Effector memory CD8-positive, alpha-beta T cell (primary cell): ENCODE measurements at regions not wholly inside any gene's neighbourhood (a gene's known extent, or its start where the extent isn't known, plus 50 kb on each side); places are given as distances from the start of the nearest gene placed in this dataset.

Experiments used
- ATAC-seq: fragments of 150-1000 bp; cut with Tn5 transposase; replicated peaks from 2 replicates; pipeline ENCODE4 v1.10.0; 2021; ENCODE audit warnings: mild to moderate bottlenecking, moderate library complexity
- DNase-seq, 3 experiments: peaks; one replicate each; pipeline ENCODE4 v3.0.0; 2021
- H3K27ac Mint-ChIP-seq, 2 donors: one replicate each; pipeline ENCODE4 v1.8.0; 2022; ENCODE audit warnings: mild to moderate bottlenecking in 2 of 2, mixed read lengths in 2 of 2, moderate library complexity in 2 of 2
- H3K27me3 Mint-ChIP-seq, 2 donors: one replicate each; pipeline ENCODE4 v1.8.0; 2022; ENCODE audit warnings: mixed read lengths in 2 of 2
- H3K36me3 Mint-ChIP-seq: one replicate; pipeline ENCODE4 v1.8.0; 2022; ENCODE audit warnings: mild to moderate bottlenecking, moderate library complexity, mixed read lengths; ENCODE audit not compliant: insufficient read depth
- H3K4me1 Mint-ChIP-seq, 2 donors: one replicate each; pipeline ENCODE4 v1.8.0; 2022; ENCODE audit warnings: low read depth in 2 of 2, mixed read lengths in 2 of 2
- H3K4me3 Mint-ChIP-seq, 2 donors: one replicate each; pipeline ENCODE4 v1.8.0; 2022; ENCODE audit warnings: mild to moderate bottlenecking in 2 of 2, mixed read lengths in 2 of 2, moderate library complexity in 2 of 2
- H3K9me3 Mint-ChIP-seq, 2 donors: one replicate each; pipeline ENCODE4 v1.8.0; 2022; ENCODE audit warnings: mixed read lengths in 2 of 2

GRCh38 chr20:61049684-61050083 is 202.4 kb upstream of the CDH4 start:
- ATAC-seq (no peak), DNase-seq (no peak)
- Mint-ChIP-seq H3K27ac (no peak overlapping the region), H3K9me3 (peaks cover 0 to 3% of the 10 kb centered on the region in 2 donors), H3K4me1 (no peaks in the 10 kb centered on the region), H3K36me3 (no peaks in the 10 kb centered on the region), H3K4me3 (no peak overlapping the region), H3K27me3 (peaks cover 0 to 25% of the 10 kb centered on the region in 2 donors)

GRCh38 chr20:61050336-61050890 is 201.6 kb upstream of the CDH4 start:
- Mint-ChIP-seq H3K4me3 (no peak overlapping the region), H3K36me3 (no peaks in the 10 kb centered on the region), H3K4me1 (no peaks in the 10 kb centered on the region), H3K9me3 (peaks cover 0 to 3% of the 10 kb centered on the region in 2 donors), H3K27me3 (peaks cover 0 to 25% of the 10 kb centered on the region in 2 donors), H3K27ac (no peak overlapping the region)
- DNase-seq, result no peak
- ATAC-seq, result no peak

GRCh38 chr20:61052195-61052750 is 199.8 kb upstream of the CDH4 start:
- Mint-ChIP-seq H3K4me1 (no peaks in the 10 kb centered on the region), H3K27me3 (peaks cover 0 to 16% of the 10 kb centered on the region in 2 donors), H3K36me3 (no peaks in the 10 kb centered on the region), H3K9me3 (peaks cover 0 to 3% of the 10 kb centered on the region in 2 donors), H3K27ac (no peak overlapping the region), H3K4me3 (no peak overlapping the region)
- no peak for ATAC-seq
- no peak for DNase-seq

- DNase-seq (no peak), ATAC-seq (no peak)
- Mint-ChIP-seq H3K9me3 (peaks cover 0 to 3% of the 10 kb centered on the region in 2 donors), H3K4me3 (no peak overlapping the region), H3K27ac (no peak overlapping the region), H3K27me3 (peaks cover 0 to 16% of the 10 kb centered on the region in 2 donors), H3K36me3 (no peaks in the 10 kb centered on the region), H3K4me1 (no peaks in the 10 kb centered on the region)
Measured at GRCh38 chr20:61052776-61053442, 199.2 kb upstream of the CDH4 start.

- Mint-ChIP-seq H3K27me3 (peaks cover 0 to 16% of the 10 kb centered on the region in 2 donors), H3K27ac (no peak overlapping the region), H3K4me1 (no peaks in the 10 kb centered on the region), H3K4me3 (no peak overlapping the region), H3K9me3 (peaks cover 0 to 3% of the 10 kb centered on the region in 2 donors), H3K36me3 (no peaks in the 10 kb centered on the region)
- DNase-seq (no peak), ATAC-seq (no peak)
Measured at GRCh38 chr20:61053487-61053886, 198.6 kb upstream of the CDH4 start.

- no peak overlapping the region for H3K4me3 Mint-ChIP-seq
- ATAC-seq, result no peak
- H3K9me3 Mint-ChIP-seq, result peaks cover 0 to 3% of the 10 kb centered on the region in 2 donors
- no peak overlapping the region for H3K27ac Mint-ChIP-seq
- no peaks in the 10 kb centered on the region for H3K36me3 Mint-ChIP-seq
- no peaks in the 10 kb centered on the region for H3K4me1 Mint-ChIP-seq
- peaks cover 0 to 16% of the 10 kb centered on the region in 2 donors for H3K27me3 Mint-ChIP-seq
- no peak for DNase-seq
Measured at GRCh38 chr20:61053889-61054288, 198.2 kb upstream of the CDH4 start.

- H3K4me3 Mint-ChIP-seq, result no peak overlapping the region
- no peaks in the 10 kb centered on the region for H3K36me3 Mint-ChIP-seq
- DNase-seq (no peak), ATAC-seq (no peak)
- H3K4me1 Mint-ChIP-seq, result no peaks in the 10 kb centered on the region
- H3K27ac Mint-ChIP-seq, result no peak overlapping the region
- H3K27me3 Mint-ChIP-seq, result peaks cover 0 to 16% of the 10 kb centered on the region in 2 donors
- H3K9me3 Mint-ChIP-seq, result peaks cover 0 to 3% of the 10 kb centered on the region in 2 donors
Measured at GRCh38 chr20:61054411-61054810, 197.7 kb upstream of the CDH4 start.

- no peak for DNase-seq
- Mint-ChIP-seq H3K4me3 (no peak overlapping the region), H3K4me1 (no peaks in the 10 kb centered on the region), H3K27me3 (peaks cover 0 to 16% of the 10 kb centered on the region in 2 donors), H3K36me3 (no peaks in the 10 kb centered on the region), H3K27ac (no peak overlapping the region), H3K9me3 (peaks cover 0 to 1% of the 10 kb centered on the region in 2 donors)
- ATAC-seq, result no peak
Measured at GRCh38 chr20:61055180-61056010, 196.7 kb upstream of the CDH4 start.

GRCh38 chr20:61056116-61056515 is 195.9 kb upstream of the CDH4 start:
- no peak for DNase-seq
- Mint-ChIP-seq H3K36me3 (no peaks in the 10 kb centered on the region), H3K9me3 (peaks cover 0 to 1% of the 10 kb centered on the region in 2 donors), H3K4me1 (no peaks in the 10 kb centered on the region), H3K4me3 (no peak overlapping the region), H3K27me3 (peaks cover 0 to 16% of the 10 kb centered on the region in 2 donors), H3K27ac (no peak overlapping the region)
- ATAC-seq, result no peak

GRCh38 chr20:61056627-61057442 is 195.2 kb upstream of the CDH4 start:
- Mint-ChIP-seq H3K4me3 (no peak overlapping the region), H3K27me3 (peaks cover 0 to 16% of the 10 kb centered on the region in 2 donors), H3K27ac (no peak overlapping the region), H3K9me3 (peaks cover 0 to 1% of the 10 kb centered on the region in 2 donors), H3K4me1 (no peaks in the 10 kb centered on the region), H3K36me3 (no peaks in the 10 kb centered on the region)
- no peak for DNase-seq
- no peak for ATAC-seq

GRCh38 chr20:61057443-61058121 is 194.5 kb upstream of the CDH4 start:
- Mint-ChIP-seq H3K4me1 (no peaks in the 10 kb centered on the region), H3K36me3 (no peaks in the 10 kb centered on the region), H3K4me3 (no peak overlapping the region), H3K27ac (peak overlapping the region in 1 of 2 donors; percentile 83), H3K27me3 (peaks cover 0 to 14% of the 10 kb centered on the region in 2 donors), H3K9me3 (peaks cover 0 to 1% of the 10 kb centered on the region in 2 donors)
- ATAC-seq (no peak), DNase-seq (no peak)

GRCh38 chr20:61061981-61062380 is 190.1 kb upstream of the CDH4 start:
- H3K4me3 Mint-ChIP-seq, result no peak overlapping the region
- DNase-seq, result no peak

More at GRCh38 chr20:61061981-61062380, 190.1 kb upstream of the CDH4 start:
- Mint-ChIP-seq H3K36me3 (no peaks in the 10 kb centered on the region), H3K27me3 (peaks cover 0 to 7% of the 10 kb centered on the region in 2 donors), H3K9me3 (no peaks in the 10 kb centered on the region), H3K4me1 (no peaks in the 10 kb centered on the region), H3K27ac (no peak overlapping the region)
- ATAC-seq, result no peak
